Astrocyte of the spinal cord (primary cell): ENCODE measurements at regions not wholly inside any gene's neighbourhood (a gene's known extent, or its start where the extent isn't known, plus 50 kb on each side); places are given as distances from the start of the nearest gene placed in this dataset.

Source experiments
- DNase-seq: peaks from one replicate; pipeline ENCODE4 v3.0.0; 2011; ENCODE audit warnings: low read depth, low spot score
- H3K4me3 ChIP-seq: 2 replicates; pipeline ENCODE4 v1.5.1; 2011; ENCODE audit warnings: low read depth, mild to moderate bottlenecking, low read length, moderate library complexity
- CTCF ChIP-seq: IDR thresholded peaks from 2 replicates; pipeline ENCODE4 v1.5.1; 2012; ENCODE audit warnings: low read depth, mild to moderate bottlenecking, low read length, inconsistent platforms
- in situ Hi-C: cut with HindIII; loops from 2 replicates; pipeline ENCODE4 v1.10.0; 2017; ENCODE audit warnings: low sequenced_read_pairs

GRCh38 chr12:131619106-131619642 lies 91.7 kb upstream of the SFSWAP start:
- no peak for DNase-seq
- in situ Hi-C loops, result no loop called here
- no peak for TF ChIP-seq CTCF
- H3K4me3 ChIP-seq, result no peak overlapping the region

GRCh38 chr12:131619736-131620506 lies 91.0 kb upstream of the SFSWAP start:
- H3K4me3 ChIP-seq, result no peak overlapping the region
- no peak for DNase-seq
- no peak for TF ChIP-seq CTCF
- in situ Hi-C loops, result no loop called here

- no peak overlapping the region for H3K4me3 ChIP-seq
- in situ Hi-C loops, result no loop called here
- no peak for TF ChIP-seq CTCF
- DNase-seq, result no peak
Observed at GRCh38 chr12:131620520-131620919, 90.4 kb upstream of the SFSWAP start.

- in situ Hi-C loops, result no loop called here
- no peak for DNase-seq
- TF ChIP-seq CTCF, result no peak
- no peak overlapping the region for H3K4me3 ChIP-seq
Observed at GRCh38 chr12:131620946-131621681, 89.8 kb upstream of the SFSWAP start.

GRCh38 chr12:131621701-131622421 lies 89.0 kb upstream of the SFSWAP start:
- no peak for TF ChIP-seq CTCF
- DNase-seq, result no peak

GRCh38 chr12:131622422-131622955 lies 88.4 kb upstream of the SFSWAP start:
- no peak overlapping the region for H3K4me3 ChIP-seq
- DNase-seq, result no peak
- TF ChIP-seq CTCF, result no peak
- in situ Hi-C loops, result no loop called here

More at GRCh38 chr12:131621701-131622421, 89.0 kb upstream of the SFSWAP start:
- in situ Hi-C loops, result no loop called here
- H3K4me3 ChIP-seq, result no peak overlapping the region
